ENCODE measurements at regions not wholly inside any gene's neighbourhood (a gene's known extent, or its start where the extent isn't known, plus 50 kb on each side); places are given as distances from the start of the nearest gene placed in this dataset.
A peak's percentile ranks its signal among the peaks of the same experiment; 100 is the strongest.
"Not testable (repeated sequence)": the region's sequence is repeated elsewhere in the genome, so short reads cannot be mapped to it uniquely, and the experiment has no call there.

- not testable (repeated sequence) for H3K36me3 ChIP-seq (ENCODE audit: control insufficient read depth in 2 of 2, insufficient read depth in 2 of 2, low read length in 1 of 2)
- WGBS = 98% methylated on average over 39 of the region's 45 CpGs
- peak in 1 of 9 donors; percentile 9 for DNase-seq (ENCODE audit: low read depth in 6 of 9, low spot score in 9 of 9)
Measured at GRCh38 chr4:131742536-131743205, 1406.4 kb upstream of the PCDH10 start.

GRCh38 chr4:131743348-131743747, 1405.7 kb upstream of the PCDH10 start:
- not testable (repeated sequence) for DNase-seq (ENCODE audit: low read depth in 6 of 9, low spot score in 9 of 9); H3K27ac ChIP-seq (ENCODE audit: low read depth in 1 of 2, low read length in 1 of 2)

More at GRCh38 chr4:131742536-131743205, 1406.4 kb upstream of the PCDH10 start:
- not testable (repeated sequence) for H3K27ac ChIP-seq (ENCODE audit: low read depth in 1 of 2, low read length in 1 of 2); H3K4me1 ChIP-seq (ENCODE audit: control insufficient read depth in 2 of 2, insufficient read depth in 2 of 2, low read length in 2 of 2); H3K27me3 ChIP-seq (ENCODE audit: control insufficient read depth in 2 of 2, insufficient read depth in 1 of 2, low read length in 1 of 2); H3K4me3 ChIP-seq (ENCODE audit: low read length in 2 of 2)
- H3K9me3 ChIP-seq (ENCODE audit: control insufficient read depth in 2 of 2, insufficient read depth in 1 of 2, low read length in 1 of 2) = peaks cover 0 to 33% of the 10 kb centered on the region in 2 donors

GRCh38 chr4:131747203-131747602, 1401.9 kb upstream of the PCDH10 start:
- not testable (repeated sequence) for H3K4me3 ChIP-seq (ENCODE audit: low read length in 2 of 2); H3K27me3 ChIP-seq (ENCODE audit: control insufficient read depth in 2 of 2, insufficient read depth in 1 of 2, low read length in 1 of 2); H3K36me3 ChIP-seq (ENCODE audit: control insufficient read depth in 2 of 2, insufficient read depth in 2 of 2, low read length in 1 of 2); H3K4me1 ChIP-seq (ENCODE audit: control insufficient read depth in 2 of 2, insufficient read depth in 2 of 2, low read length in 2 of 2); H3K27ac ChIP-seq (ENCODE audit: low read depth in 1 of 2, low read length in 1 of 2); DNase-seq (ENCODE audit: low read depth in 6 of 9, low spot score in 9 of 9)
- WGBS = 93% methylated on average over 20 of the region's 34 CpGs
- H3K9me3 ChIP-seq (ENCODE audit: control insufficient read depth in 2 of 2, insufficient read depth in 1 of 2, low read length in 1 of 2) = peaks cover 0 to 29% of the 10 kb centered on the region in 2 donors

More at GRCh38 chr4:131743348-131743747, 1405.7 kb upstream of the PCDH10 start:
- H3K9me3 ChIP-seq (ENCODE audit: control insufficient read depth in 2 of 2, insufficient read depth in 1 of 2, low read length in 1 of 2) = peaks cover 0 to 34% of the 10 kb centered on the region in 2 donors
- not testable (repeated sequence) for H3K36me3 ChIP-seq (ENCODE audit: control insufficient read depth in 2 of 2, insufficient read depth in 2 of 2, low read length in 1 of 2); H3K4me3 ChIP-seq (ENCODE audit: low read length in 2 of 2); H3K27me3 ChIP-seq (ENCODE audit: control insufficient read depth in 2 of 2, insufficient read depth in 1 of 2, low read length in 1 of 2); H3K4me1 ChIP-seq (ENCODE audit: control insufficient read depth in 2 of 2, insufficient read depth in 2 of 2, low read length in 2 of 2)
- 99% methylated on average over 8 of the region's 20 CpGs for WGBS

- 96% methylated on average over 19 of the region's 31 CpGs for WGBS
Measured at GRCh38 chr4:131749224-131749623, 1399.9 kb upstream of the PCDH10 start.

GRCh38 chr4:131750006-131750405, 1399.1 kb upstream of the PCDH10 start:
- not testable (repeated sequence) for H3K36me3 ChIP-seq (ENCODE audit: control insufficient read depth in 2 of 2, insufficient read depth in 2 of 2, low read length in 1 of 2); H3K4me1 ChIP-seq (ENCODE audit: control insufficient read depth in 2 of 2, insufficient read depth in 2 of 2, low read length in 2 of 2); H3K4me3 ChIP-seq (ENCODE audit: low read length in 2 of 2); H3K27me3 ChIP-seq (ENCODE audit: control insufficient read depth in 2 of 2, insufficient read depth in 1 of 2, low read length in 1 of 2); H3K27ac ChIP-seq (ENCODE audit: low read depth in 1 of 2, low read length in 1 of 2)
- WGBS = 93% methylated on average over 19 of the region's 25 CpGs
- peaks cover 0 to 19% of the 10 kb centered on the region in 2 donors for H3K9me3 ChIP-seq (ENCODE audit: control insufficient read depth in 2 of 2, insufficient read depth in 1 of 2, low read length in 1 of 2)
- peak in 1 of 9 donors; percentile 11 for DNase-seq (ENCODE audit: low read depth in 6 of 9, low spot score in 9 of 9)

More at GRCh38 chr4:131749224-131749623, 1399.9 kb upstream of the PCDH10 start:
- not testable (repeated sequence) for H3K4me1 ChIP-seq (ENCODE audit: control insufficient read depth in 2 of 2, insufficient read depth in 2 of 2, low read length in 2 of 2); H3K27me3 ChIP-seq (ENCODE audit: control insufficient read depth in 2 of 2, insufficient read depth in 1 of 2, low read length in 1 of 2); DNase-seq (ENCODE audit: low read depth in 6 of 9, low spot score in 9 of 9); H3K4me3 ChIP-seq (ENCODE audit: low read length in 2 of 2); H3K36me3 ChIP-seq (ENCODE audit: control insufficient read depth in 2 of 2, insufficient read depth in 2 of 2, low read length in 1 of 2); H3K27ac ChIP-seq (ENCODE audit: low read depth in 1 of 2, low read length in 1 of 2)
- peaks cover 0 to 19% of the 10 kb centered on the region in 2 donors for H3K9me3 ChIP-seq (ENCODE audit: control insufficient read depth in 2 of 2, insufficient read depth in 1 of 2, low read length in 1 of 2)

- not testable (repeated sequence) for H3K27me3 ChIP-seq (ENCODE audit: control insufficient read depth in 2 of 2, insufficient read depth in 1 of 2, low read length in 1 of 2); H3K4me1 ChIP-seq (ENCODE audit: control insufficient read depth in 2 of 2, insufficient read depth in 2 of 2, low read length in 2 of 2); H3K4me3 ChIP-seq (ENCODE audit: low read length in 2 of 2); H3K36me3 ChIP-seq (ENCODE audit: control insufficient read depth in 2 of 2, insufficient read depth in 2 of 2, low read length in 1 of 2); DNase-seq (ENCODE audit: low read depth in 6 of 9, low spot score in 9 of 9); H3K27ac ChIP-seq (ENCODE audit: low read depth in 1 of 2, low read length in 1 of 2)
- 97% methylated on average over 26 of the region's 31 CpGs for WGBS
- peaks cover 0 to 19% of the 10 kb centered on the region in 2 donors for H3K9me3 ChIP-seq (ENCODE audit: control insufficient read depth in 2 of 2, insufficient read depth in 1 of 2, low read length in 1 of 2)
Measured at GRCh38 chr4:131750469-131750868, 1398.6 kb upstream of the PCDH10 start.

GRCh38 chr4:131762234-131762633, 1386.9 kb upstream of the PCDH10 start:
- not testable (repeated sequence) for DNase-seq (ENCODE audit: low read depth in 6 of 9, low spot score in 9 of 9); H3K27me3 ChIP-seq (ENCODE audit: control insufficient read depth in 2 of 2, insufficient read depth in 1 of 2, low read length in 1 of 2); H3K4me3 ChIP-seq (ENCODE audit: low read length in 2 of 2); H3K27ac ChIP-seq (ENCODE audit: low read depth in 1 of 2, low read length in 1 of 2); H3K9me3 ChIP-seq (ENCODE audit: control insufficient read depth in 2 of 2, insufficient read depth in 1 of 2, low read length in 1 of 2); H3K36me3 ChIP-seq (ENCODE audit: control insufficient read depth in 2 of 2, insufficient read depth in 2 of 2, low read length in 1 of 2); H3K4me1 ChIP-seq (ENCODE audit: control insufficient read depth in 2 of 2, insufficient read depth in 2 of 2, low read length in 2 of 2)
- 98% methylated on average over 35 of the region's 35 CpGs for WGBS

GRCh38 chr4:131764730-131765129, 1384.4 kb upstream of the PCDH10 start:
- H3K27ac ChIP-seq (ENCODE audit: low read depth in 1 of 2, low read length in 1 of 2) = no peak overlapping the region
- no peak for DNase-seq (ENCODE audit: low read depth in 6 of 9, low spot score in 9 of 9)
- no peaks in the 10 kb centered on the region for H3K27me3 ChIP-seq (ENCODE audit: control insufficient read depth in 2 of 2, insufficient read depth in 1 of 2, low read length in 1 of 2)
- WGBS = 98% methylated on average over 28 of the region's 28 CpGs
- no peaks in the 10 kb centered on the region for H3K36me3 ChIP-seq (ENCODE audit: control insufficient read depth in 2 of 2, insufficient read depth in 2 of 2, low read length in 1 of 2)
- no peaks in the 10 kb centered on the region for H3K4me1 ChIP-seq (ENCODE audit: control insufficient read depth in 2 of 2, insufficient read depth in 2 of 2, low read length in 2 of 2)
- H3K9me3 ChIP-seq (ENCODE audit: control insufficient read depth in 2 of 2, insufficient read depth in 1 of 2, low read length in 1 of 2) = peaks cover 2 to 9% of the 10 kb centered on the region in 2 donors
- no peak overlapping the region for H3K4me3 ChIP-seq (ENCODE audit: low read length in 2 of 2)

- H3K4me1 ChIP-seq (ENCODE audit: control insufficient read depth in 2 of 2, insufficient read depth in 2 of 2, low read length in 2 of 2); H3K9me3 ChIP-seq (ENCODE audit: control insufficient read depth in 2 of 2, insufficient read depth in 1 of 2, low read length in 1 of 2); H3K36me3 ChIP-seq (ENCODE audit: control insufficient read depth in 2 of 2, insufficient read depth in 2 of 2, low read length in 1 of 2); H3K27ac ChIP-seq (ENCODE audit: low read depth in 1 of 2, low read length in 1 of 2); H3K4me3 ChIP-seq (ENCODE audit: low read length in 2 of 2); DNase-seq (ENCODE audit: low read depth in 6 of 9, low spot score in 9 of 9); H3K27me3 ChIP-seq (ENCODE audit: control insufficient read depth in 2 of 2, insufficient read depth in 1 of 2, low read length in 1 of 2): not testable (repeated sequence)
- WGBS = 48% methylated on average over 3 of the region's 3 CpGs
Measured at GRCh38 chr4:131774382-131774781, 1374.7 kb upstream of the PCDH10 start.
